Coronary artery (tissue), 2 donors: ENCODE measurements at regions not wholly inside any gene's neighbourhood (a gene's known extent, or its start where the extent isn't known, plus 50 kb on each side); places are given as distances from the start of the nearest gene placed in this dataset.

ENCODE experiments used
- DNase-seq: peaks from one replicate; pipeline ENCODE4 v3.0.0-alpha.2; 2017; ENCODE audit warnings: low spot score
- H3K27ac ChIP-seq, 2 donors: fragments of 200-600 bp; sonication (generic); one replicate each; pipeline ENCODE4 v1.5.1; 2016 to 2019
- H3K4me3 ChIP-seq: fragments of 200-600 bp; sonication (generic); 2 replicates; pipeline ENCODE4 v1.5.1; 2016; ENCODE audit warnings: mild to moderate bottlenecking, moderate library complexity
- TF ChIP-seq, protein P1 (sequence below): fragments of 200-600 bp; sonication (generic); IDR thresholded peaks from one replicate; pipeline ENCODE4 v1.5.1; 2019; ENCODE audit warnings: antibody characterized with exemption

DNA sequence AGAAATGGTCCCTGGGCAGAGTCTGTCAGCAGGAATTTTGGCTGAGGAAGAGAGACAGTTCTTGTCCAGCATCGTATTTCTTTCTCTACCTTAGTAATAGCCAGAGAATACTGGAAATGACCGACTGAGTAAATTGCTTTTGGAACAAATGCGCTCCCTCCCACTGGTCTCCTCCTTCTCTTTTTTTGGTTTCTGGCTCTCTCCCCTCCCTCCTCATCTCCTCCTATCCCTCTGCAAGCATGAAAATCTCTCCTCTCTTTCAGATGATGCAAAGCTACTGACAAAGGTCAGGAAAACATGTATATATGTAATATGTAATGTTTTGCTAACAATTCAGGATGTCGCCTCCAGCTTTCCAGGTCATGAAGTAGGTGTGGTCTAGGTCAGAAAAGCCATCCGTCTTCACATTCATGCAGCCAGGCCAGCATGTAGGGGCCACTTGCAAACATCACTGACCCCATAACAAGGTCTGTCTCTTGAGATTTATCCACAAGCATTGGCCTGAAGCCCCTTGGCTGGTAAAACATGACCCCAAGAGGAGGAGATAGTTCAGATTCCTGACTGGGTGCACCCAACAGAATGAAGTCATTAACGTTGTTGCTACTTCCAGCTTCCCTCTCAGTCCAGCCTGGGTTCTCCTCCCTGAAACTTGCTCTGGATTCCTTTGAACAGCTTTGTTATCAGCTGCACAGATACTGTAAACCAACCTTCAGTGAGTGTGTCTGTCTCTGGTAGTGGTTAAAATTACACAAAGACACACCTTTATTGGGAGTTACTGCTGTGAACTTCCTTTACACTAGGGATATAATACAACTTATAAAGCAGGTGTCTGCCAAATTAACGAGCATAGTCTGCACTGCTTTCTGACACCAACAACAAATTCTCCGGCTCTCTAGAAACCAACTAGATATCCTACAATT, 864.4 kb upstream of the KLHL29 start:
- TF ChIP-seq, protein P1, sequence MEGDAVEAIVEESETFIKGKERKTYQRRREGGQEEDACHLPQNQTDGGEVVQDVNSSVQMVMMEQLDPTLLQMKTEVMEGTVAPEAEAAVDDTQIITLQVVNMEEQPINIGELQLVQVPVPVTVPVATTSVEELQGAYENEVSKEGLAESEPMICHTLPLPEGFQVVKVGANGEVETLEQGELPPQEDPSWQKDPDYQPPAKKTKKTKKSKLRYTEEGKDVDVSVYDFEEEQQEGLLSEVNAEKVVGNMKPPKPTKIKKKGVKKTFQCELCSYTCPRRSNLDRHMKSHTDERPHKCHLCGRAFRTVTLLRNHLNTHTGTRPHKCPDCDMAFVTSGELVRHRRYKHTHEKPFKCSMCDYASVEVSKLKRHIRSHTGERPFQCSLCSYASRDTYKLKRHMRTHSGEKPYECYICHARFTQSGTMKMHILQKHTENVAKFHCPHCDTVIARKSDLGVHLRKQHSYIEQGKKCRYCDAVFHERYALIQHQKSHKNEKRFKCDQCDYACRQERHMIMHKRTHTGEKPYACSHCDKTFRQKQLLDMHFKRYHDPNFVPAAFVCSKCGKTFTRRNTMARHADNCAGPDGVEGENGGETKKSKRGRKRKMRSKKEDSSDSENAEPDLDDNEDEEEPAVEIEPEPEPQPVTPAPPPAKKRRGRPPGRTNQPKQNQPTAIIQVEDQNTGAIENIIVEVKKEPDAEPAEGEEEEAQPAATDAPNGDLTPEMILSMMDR = no peak
- DNase-seq = no peak
- no peak overlapping the region for H3K4me3 ChIP-seq
- peak overlapping the region in 1 of 2 donors; percentile 1 for H3K27ac ChIP-seq

GRCh38 chr2:22521620-22522019, 863.4 kb upstream of the KLHL29 start:
- TF ChIP-seq, protein P1 = no peak
- Histone ChIP-seq H3K4me3 (no peak overlapping the region), H3K27ac (no peak overlapping the region)
- DNase-seq = no peak

- TF ChIP-seq, protein P1 = no peak
- Histone ChIP-seq H3K27ac (no peak overlapping the region), H3K4me3 (no peak overlapping the region)
- no peak for DNase-seq
Measured at GRCh38 chr2:22525681-22526080, 859.3 kb upstream of the KLHL29 start.

- Histone ChIP-seq H3K4me3 (no peak overlapping the region), H3K27ac (no peak overlapping the region)
- no peak for DNase-seq
- TF ChIP-seq, protein P1 = no peak
Measured at GRCh38 chr2:22530131-22530530, 854.8 kb upstream of the KLHL29 start.

DNA sequence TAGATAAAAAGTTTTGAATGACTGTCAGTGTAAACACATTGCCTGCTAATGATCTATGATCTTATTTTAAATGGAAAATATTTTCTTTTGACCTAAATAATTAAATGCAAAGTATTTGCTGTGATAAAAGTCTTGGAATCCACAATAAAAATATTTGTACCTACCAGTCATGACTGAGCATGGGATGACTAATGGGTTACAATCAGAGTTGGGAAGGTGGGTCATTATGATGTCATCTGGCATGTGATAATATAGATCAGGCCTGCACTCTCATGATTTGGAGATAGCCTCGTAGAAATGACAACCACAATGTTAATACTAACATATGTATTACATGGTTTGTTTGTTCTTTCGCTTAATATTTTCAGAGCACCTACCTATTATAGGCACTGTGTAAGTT, 848.8 kb upstream of the KLHL29 start:
- Histone ChIP-seq H3K4me3 (no peak overlapping the region), H3K27ac (no peak overlapping the region)
- TF ChIP-seq, protein P1 = no peak
- no peak for DNase-seq

DNA sequence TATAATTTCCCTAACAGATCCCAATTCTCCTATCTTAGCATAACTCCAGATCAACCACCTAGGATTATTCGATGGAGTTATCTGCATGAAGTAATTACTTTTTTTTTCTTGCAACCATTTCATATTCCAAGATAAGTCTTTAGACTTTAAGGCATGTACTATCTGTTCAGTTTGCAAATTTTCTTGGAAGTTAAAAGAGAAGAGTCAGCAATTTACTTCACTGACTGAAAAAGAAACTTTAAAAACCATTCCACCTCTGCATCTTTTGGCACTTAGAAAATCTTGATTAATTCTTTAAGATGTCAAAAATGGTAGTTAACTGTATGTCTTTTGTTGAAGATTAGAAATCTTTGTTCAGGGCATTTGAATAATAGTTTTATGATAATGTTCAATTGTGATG, 830.5 kb upstream of the KLHL29 start:
- Histone ChIP-seq H3K4me3 (no peak overlapping the region), H3K27ac (no peak overlapping the region)
- DNase-seq = no peak
- TF ChIP-seq, protein P1 = no peak

DNA sequence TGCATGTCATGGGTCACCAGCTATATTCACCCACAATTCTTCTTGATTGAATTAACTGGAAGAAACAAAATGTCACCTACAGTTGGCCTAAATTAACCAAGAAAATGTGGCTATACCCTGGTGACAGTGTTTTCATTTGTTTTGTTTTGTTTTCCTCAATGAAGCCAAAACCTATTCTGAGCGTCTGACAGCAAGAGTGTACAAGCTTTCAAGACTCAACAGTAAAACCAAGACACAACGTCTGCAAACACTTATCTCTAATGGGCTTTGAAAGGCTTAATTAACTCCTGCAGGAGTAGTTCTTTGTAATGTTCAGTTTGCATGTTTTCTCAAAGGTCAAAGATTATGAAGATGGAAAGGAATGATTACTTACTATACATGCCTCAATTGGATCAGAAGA, 827.6 kb upstream of the KLHL29 start:
- no peak for DNase-seq
- TF ChIP-seq, protein P1 = no peak
- H3K4me3 ChIP-seq = no peak overlapping the region
- no peak overlapping the region for H3K27ac ChIP-seq
